Left ventricle myocardium inferior (tissue), 1 donor: ENCODE measurements at regions not wholly inside any gene's neighbourhood (a gene's known extent, or its start where the extent isn't known, plus 50 kb on each side); places are given as distances from the start of the nearest gene placed in this dataset.

ENCODE experiments used
- DNase-seq: peaks from one replicate; pipeline ENCODE4 v3.0.0-alpha.2; 2020
- H3K27ac ChIP-seq: fragments of 200-600 bp; replicated peaks from 2 replicates; pipeline ENCODE4 v1.8.0; 2021
- H3K27me3 ChIP-seq: fragments of 200-600 bp; 2 replicates; pipeline ENCODE4 v1.8.0; 2021; ENCODE audit warnings: low read depth
- H3K36me3 ChIP-seq: fragments of 200-600 bp; 2 replicates; pipeline ENCODE4 v1.8.0; 2021
- H3K4me1 ChIP-seq: fragments of 200-600 bp; 2 replicates; pipeline ENCODE4 v1.8.0; 2021
- H3K4me3 ChIP-seq: fragments of 200-600 bp; 2 replicates; pipeline ENCODE4 v1.8.0; 2021; ENCODE audit warnings: mild to moderate bottlenecking, moderate library complexity
- H3K9me3 ChIP-seq: fragments of 200-600 bp; replicated peaks from 2 replicates; pipeline ENCODE4 v1.8.0; 2021
- intact Hi-C: fragments of 100-400 bp; cut with micrococcal nuclease; formaldehyde crosslinking; loops from one replicate; pipeline ENCODE4 v1.11.0; 2022
- TF ChIP-seq, protein P1 (sequence below): fragments of 200-600 bp; IDR thresholded peaks from 2 replicates; pipeline ENCODE4 v1.8.0; 2021; ENCODE audit warnings: antibody characterized with exemption, mild to moderate bottlenecking, borderline replicate concordance
- donor health status: DM: no; HTN: yes; CAD: no; lungs with severe emphysema.

DNA sequence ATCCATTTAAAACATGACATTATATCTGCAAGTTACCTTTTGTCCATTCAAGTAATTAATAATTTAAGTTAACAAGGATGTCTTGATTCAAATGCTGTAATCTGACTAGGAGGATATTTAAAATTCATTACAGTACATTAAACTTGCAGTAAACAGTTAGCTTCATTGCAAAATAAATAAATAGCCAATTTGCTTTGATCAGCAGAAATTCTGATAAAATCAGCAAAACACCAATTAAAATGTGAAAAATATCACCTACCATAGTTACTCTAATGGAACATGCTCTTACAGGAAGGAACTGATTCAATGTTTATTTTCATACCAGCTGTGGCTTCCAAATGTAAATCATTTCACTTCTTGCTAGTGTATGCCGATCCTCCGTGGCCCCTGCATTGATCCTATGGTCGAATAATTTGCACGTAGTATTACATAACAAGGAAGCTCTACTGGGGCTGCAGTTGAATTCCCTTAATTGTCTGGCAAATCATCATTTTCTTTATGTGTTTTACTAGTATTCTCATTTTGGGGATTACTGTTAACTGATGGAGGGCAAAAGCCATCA is 150.7 kb downstream of the FOXB1 start:
- Histone ChIP-seq H3K4me3 (no peak overlapping the region), H3K9me3 (no peaks in the 10 kb centered on the region), H3K4me1 (no peaks in the 10 kb centered on the region), H3K36me3 (no peaks in the 10 kb centered on the region), H3K27ac (no peak overlapping the region), H3K27me3 (peaks cover 92% of the 10 kb centered on the region)
- no peak for DNase-seq
- TF ChIP-seq, protein P1, sequence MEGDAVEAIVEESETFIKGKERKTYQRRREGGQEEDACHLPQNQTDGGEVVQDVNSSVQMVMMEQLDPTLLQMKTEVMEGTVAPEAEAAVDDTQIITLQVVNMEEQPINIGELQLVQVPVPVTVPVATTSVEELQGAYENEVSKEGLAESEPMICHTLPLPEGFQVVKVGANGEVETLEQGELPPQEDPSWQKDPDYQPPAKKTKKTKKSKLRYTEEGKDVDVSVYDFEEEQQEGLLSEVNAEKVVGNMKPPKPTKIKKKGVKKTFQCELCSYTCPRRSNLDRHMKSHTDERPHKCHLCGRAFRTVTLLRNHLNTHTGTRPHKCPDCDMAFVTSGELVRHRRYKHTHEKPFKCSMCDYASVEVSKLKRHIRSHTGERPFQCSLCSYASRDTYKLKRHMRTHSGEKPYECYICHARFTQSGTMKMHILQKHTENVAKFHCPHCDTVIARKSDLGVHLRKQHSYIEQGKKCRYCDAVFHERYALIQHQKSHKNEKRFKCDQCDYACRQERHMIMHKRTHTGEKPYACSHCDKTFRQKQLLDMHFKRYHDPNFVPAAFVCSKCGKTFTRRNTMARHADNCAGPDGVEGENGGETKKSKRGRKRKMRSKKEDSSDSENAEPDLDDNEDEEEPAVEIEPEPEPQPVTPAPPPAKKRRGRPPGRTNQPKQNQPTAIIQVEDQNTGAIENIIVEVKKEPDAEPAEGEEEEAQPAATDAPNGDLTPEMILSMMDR = no peak
- intact Hi-C loops = no loop called here

- no peak for DNase-seq
- Histone ChIP-seq H3K4me3 (no peak overlapping the region), H3K27me3 (peaks cover 92% of the 10 kb centered on the region), H3K27ac (no peak overlapping the region), H3K9me3 (no peaks in the 10 kb centered on the region), H3K36me3 (no peaks in the 10 kb centered on the region), H3K4me1 (no peaks in the 10 kb centered on the region)
- TF ChIP-seq, protein P1 = no peak
- intact Hi-C loops = no loop called here
Observed at GRCh38 chr15:60155661-60156060, 151.6 kb downstream of the FOXB1 start.

- no peak for DNase-seq
- Histone ChIP-seq H3K27me3 (peaks cover 82% of the 10 kb centered on the region), H3K36me3 (no peaks in the 10 kb centered on the region)
Observed at GRCh38 chr15:60160909-60161308, 156.8 kb downstream of the FOXB1 start.

DNA sequence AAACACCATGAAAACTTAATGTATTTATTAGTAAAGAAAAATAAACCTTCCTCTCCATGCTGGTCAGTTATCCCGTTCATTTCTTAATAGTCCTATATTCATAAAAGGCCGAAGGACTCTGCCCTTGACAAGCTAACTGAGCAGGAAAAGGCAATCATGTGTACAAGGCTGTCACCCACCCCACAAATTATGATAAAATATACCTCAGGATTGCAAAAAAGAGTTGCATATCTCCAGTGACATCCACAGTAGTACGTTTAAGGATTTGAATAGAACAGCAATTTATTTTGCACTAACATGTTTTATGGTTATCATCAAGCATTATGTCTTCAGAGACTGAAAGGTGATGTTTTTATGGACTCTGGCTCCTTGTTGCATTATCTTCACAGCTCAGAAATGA is 157.6 kb downstream of the FOXB1 start:
- H3K9me3 ChIP-seq = no peaks in the 10 kb centered on the region
- H3K27me3 ChIP-seq = peaks cover 74% of the 10 kb centered on the region
- intact Hi-C loops = no loop called here
- no peaks in the 10 kb centered on the region for H3K36me3 ChIP-seq
- H3K4me3 ChIP-seq = no peak overlapping the region
- H3K4me1 ChIP-seq = no peaks in the 10 kb centered on the region
- no peak for DNase-seq
- TF ChIP-seq, protein P1 = no peak
- no peak overlapping the region for H3K27ac ChIP-seq

More at GRCh38 chr15:60160909-60161308, 156.8 kb downstream of the FOXB1 start:
- H3K4me1 ChIP-seq = no peaks in the 10 kb centered on the region
- intact Hi-C loops = no loop called here
- TF ChIP-seq, protein P1 = no peak
- H3K27ac ChIP-seq = no peak overlapping the region
- H3K9me3 ChIP-seq = no peaks in the 10 kb centered on the region
- H3K4me3 ChIP-seq = no peak overlapping the region

DNA sequence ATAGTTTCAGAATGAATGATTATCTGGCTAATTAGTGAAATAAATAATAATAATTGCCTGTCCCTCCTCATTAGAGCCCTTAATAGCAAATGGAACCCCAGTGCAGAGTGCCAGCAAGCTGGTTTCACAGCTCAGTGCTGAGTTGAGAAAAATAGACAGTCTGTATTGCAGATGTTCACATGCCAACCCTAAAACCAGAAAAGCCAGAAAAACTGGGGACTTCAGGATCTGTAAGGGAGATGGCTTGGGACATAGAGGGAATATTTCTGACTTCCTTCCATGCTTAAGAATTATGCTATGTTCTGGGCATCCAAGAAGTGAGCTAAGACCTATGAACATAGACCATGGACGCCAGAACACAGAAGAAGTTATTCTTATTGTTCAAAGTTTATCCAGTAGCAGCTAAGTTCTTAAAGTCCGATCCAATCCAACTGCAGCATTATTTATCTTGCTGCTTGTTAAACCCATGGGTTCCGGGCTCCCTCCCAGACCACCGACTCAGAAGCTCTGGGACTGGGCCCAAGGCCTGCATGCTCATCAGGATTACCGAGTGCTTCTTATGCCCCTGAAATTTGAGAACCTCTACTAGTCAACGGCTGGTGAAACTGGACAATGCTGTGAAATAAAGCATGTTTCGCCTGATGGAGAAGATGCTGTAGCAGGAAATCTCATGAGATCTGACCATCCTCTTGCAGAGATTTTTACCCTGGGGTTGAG is 158.3 kb downstream of the FOXB1 start:
- no peaks in the 10 kb centered on the region for H3K36me3 ChIP-seq
- H3K9me3 ChIP-seq = no peaks in the 10 kb centered on the region
- no peaks in the 10 kb centered on the region for H3K4me1 ChIP-seq
- TF ChIP-seq, protein P1 = no peak
- H3K4me3 ChIP-seq = no peak overlapping the region
- peaks cover 67% of the 10 kb centered on the region for H3K27me3 ChIP-seq
- no peak for DNase-seq
- intact Hi-C loops = no loop called here
- H3K27ac ChIP-seq = no peak overlapping the region
